GM12872 (cell line): ENCODE measurements at regions not wholly inside any gene's neighbourhood (a gene's known extent, or its start where the extent isn't known, plus 50 kb on each side); places are given as distances from the start of the nearest gene placed in this dataset.

Experiments used
- TF ChIP-seq, protein P1 (sequence below): IDR thresholded peaks from 3 replicates; pipeline ENCODE4 v1.5.1; 2011; ENCODE audit warnings: low read depth, mild to moderate bottlenecking, low read length, moderate library complexity; ENCODE audit not compliant: insufficient read depth

DNA sequence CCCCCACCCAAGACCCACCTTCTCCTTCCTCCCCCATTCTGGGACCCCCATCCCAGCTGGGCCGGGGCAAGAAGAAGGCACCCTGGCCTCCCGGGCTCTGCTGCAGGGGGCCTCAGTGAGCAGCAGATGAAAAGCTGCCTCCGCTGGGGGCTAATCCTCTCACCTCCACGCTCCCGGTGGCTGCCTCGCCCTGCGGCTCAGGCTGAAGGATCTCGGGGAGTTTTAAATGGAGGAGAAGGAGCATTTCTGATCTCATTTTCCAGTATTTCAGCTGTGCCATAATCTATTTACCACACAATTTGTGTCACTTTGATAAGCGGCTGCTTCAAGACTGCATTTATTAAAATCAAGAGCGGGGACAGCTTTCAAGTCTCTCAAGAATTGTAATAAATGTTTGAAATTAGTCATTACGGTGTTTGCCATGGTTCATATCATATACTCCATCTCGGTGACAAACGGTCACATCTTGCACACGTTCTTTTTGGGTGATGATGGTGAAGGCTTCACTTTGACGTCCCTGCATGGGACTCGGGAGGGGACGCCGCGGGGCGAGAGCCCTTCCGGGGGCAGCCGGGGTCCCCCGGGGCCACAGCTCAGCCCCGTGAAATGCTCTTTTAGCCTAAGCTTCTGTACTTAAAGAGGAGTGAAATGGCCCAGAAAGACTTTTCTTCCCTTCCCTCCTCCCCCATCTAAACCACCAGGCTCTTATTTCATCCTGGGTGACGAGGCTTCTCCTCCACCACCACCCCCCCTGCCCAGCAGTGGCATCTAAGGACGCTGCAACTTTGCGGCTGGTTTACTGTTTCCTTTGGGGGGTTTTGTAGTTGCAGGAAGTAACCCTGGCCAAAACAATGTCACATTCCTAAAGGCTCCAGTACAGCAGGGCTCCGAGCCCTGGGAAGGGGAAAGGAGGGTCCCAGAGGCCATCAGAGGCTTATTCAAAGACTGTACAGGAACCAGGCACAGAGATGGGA is 313.1 kb upstream of the TNRC6C start:
- TF ChIP-seq, protein P1, sequence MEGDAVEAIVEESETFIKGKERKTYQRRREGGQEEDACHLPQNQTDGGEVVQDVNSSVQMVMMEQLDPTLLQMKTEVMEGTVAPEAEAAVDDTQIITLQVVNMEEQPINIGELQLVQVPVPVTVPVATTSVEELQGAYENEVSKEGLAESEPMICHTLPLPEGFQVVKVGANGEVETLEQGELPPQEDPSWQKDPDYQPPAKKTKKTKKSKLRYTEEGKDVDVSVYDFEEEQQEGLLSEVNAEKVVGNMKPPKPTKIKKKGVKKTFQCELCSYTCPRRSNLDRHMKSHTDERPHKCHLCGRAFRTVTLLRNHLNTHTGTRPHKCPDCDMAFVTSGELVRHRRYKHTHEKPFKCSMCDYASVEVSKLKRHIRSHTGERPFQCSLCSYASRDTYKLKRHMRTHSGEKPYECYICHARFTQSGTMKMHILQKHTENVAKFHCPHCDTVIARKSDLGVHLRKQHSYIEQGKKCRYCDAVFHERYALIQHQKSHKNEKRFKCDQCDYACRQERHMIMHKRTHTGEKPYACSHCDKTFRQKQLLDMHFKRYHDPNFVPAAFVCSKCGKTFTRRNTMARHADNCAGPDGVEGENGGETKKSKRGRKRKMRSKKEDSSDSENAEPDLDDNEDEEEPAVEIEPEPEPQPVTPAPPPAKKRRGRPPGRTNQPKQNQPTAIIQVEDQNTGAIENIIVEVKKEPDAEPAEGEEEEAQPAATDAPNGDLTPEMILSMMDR: no peak

GRCh38 chr17:77646046-77646430 is 312.5 kb upstream of the TNRC6C start:
- TF ChIP-seq, protein P1: no peak

- TF ChIP-seq, protein P1: no peak
Observed at GRCh38 chr17:77647531-77647930, 311.0 kb upstream of the TNRC6C start.

DNA sequence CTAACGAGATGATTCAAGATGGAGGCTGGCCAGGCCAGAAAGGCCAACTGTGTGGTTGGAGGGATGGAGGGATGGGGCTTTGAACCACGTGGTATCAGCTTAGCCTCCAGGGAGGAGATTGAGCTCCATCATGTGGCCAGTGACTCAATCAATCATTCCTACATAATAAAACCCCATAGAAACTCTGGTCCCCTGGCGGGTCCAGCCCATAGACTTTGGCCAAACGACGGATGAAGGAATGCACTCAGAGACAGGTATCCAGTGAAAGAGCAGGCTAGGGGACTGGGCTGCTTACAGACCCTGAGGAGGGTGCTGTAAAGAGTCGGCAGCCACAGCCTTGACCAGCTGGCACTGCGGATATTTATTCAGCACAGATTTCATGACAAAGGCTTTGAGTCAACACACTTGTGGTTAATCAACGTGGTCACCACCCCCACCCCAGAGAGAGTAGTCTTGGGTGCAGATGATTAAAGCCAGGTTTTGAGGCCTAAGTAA is 308.7 kb upstream of the TNRC6C start:
- TF ChIP-seq, protein P1: peak; percentile 11; the same call in 1 of the 3 replicates

DNA sequence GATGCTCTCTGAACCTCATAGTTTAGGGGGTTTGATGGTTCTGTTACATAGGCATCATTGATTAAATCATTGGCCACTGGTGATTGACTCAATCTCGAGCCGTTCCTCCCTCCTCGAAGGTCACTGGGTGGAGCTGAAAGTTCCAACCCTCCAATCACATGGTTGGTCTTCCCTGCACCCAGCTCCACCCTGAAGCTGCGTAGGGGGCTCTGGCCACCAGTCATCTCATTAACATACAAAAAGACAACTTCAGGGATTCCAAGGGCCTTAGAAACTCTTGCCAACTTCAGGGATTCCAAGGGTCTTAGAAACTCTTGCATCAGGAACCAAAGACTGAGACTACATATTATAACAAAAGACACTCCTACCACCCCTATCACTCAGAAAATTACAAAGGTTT is 306.5 kb upstream of the TNRC6C start:
- TF ChIP-seq, protein P1: no peak

DNA sequence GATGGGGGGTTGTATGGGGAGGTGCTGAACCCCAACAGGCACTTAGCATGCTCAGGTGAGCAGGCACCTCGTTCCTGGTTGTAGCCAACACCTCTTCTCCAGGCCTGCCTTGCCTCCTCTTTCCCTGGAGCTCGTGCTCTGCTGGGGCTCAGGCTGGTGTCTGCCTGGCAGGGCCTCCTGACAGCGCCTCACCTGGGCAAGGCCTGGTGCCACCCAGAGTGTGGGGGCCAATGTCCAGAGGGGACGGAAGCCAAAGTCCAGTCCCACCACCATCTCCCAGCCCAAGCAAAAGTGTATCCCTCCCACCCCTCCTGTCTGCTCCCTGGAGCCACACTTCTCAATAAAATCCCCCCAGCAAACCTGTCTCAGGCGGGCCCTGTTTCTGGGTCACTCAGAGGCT is 304.2 kb upstream of the TNRC6C start:
- TF ChIP-seq, protein P1: no peak

GRCh38 chr17:77654850-77655249 is 303.7 kb upstream of the TNRC6C start:
- TF ChIP-seq, protein P1: no peak
